ENCODE measurements at regions not wholly inside any gene's neighbourhood (a gene's known extent, or its start where the extent isn't known, plus 50 kb on each side); places are given as distances from the start of the nearest gene placed in this dataset.

- TF ChIP-seq CTCF (IDR thresholded peaks at IDR 0.05), result no peak
Measured at GRCh38 chr2:234635284-234635683, 138.4 kb upstream of the ARL4C start.

- no peak for TF ChIP-seq CTCF (IDR thresholded peaks at IDR 0.05)
Measured at GRCh38 chr2:234633581-234634230, 136.8 kb upstream of the ARL4C start.

- TF ChIP-seq CTCF (IDR thresholded peaks at IDR 0.05), result no peak
Measured at GRCh38 chr2:234632527-234633391, 135.9 kb upstream of the ARL4C start.

GRCh38 chr2:234631646-234632514, 135.0 kb upstream of the ARL4C start:
- TF ChIP-seq CTCF (IDR thresholded peaks at IDR 0.05), result no peak

- TF ChIP-seq CTCF (IDR thresholded peaks at IDR 0.05), result no peak
Measured at GRCh38 chr2:234630801-234631261, 133.9 kb upstream of the ARL4C start.

- TF ChIP-seq CTCF (IDR thresholded peaks at IDR 0.05), result no peak
Measured at GRCh38 chr2:234629596-234629995, 132.7 kb upstream of the ARL4C start.

GRCh38 chr2:234628953-234629352, 132.1 kb upstream of the ARL4C start:
- TF ChIP-seq CTCF (IDR thresholded peaks at IDR 0.05), result no peak
